GM13976 (cell line): ENCODE measurements at regions not wholly inside any gene's neighbourhood (a gene's known extent, or its start where the extent isn't known, plus 50 kb on each side); places are given as distances from the start of the nearest gene placed in this dataset.

Source experiments
- DNase-seq: peaks from one replicate; pipeline ENCODE4 v3.0.0; 2012; ENCODE audit warnings: low spot score
- CTCF ChIP-seq: IDR thresholded peaks from 2 replicates; pipeline ENCODE4 v1.5.1; 2012; ENCODE audit warnings: borderline replicate concordance, mild to moderate bottlenecking; ENCODE audit not compliant: insufficient read depth; ENCODE audit errors: extremely low read depth, missing control alignments, control extremely low read depth
- in situ Hi-C: fragments of 300-500 bp; cut with MboI; formaldehyde crosslinking; loops from one replicate; pipeline ENCODE4 v1.12.0; 2022; ENCODE audit warnings: low sequenced_read_pairs, mixed read lengths, inconsistent platforms; ENCODE audit not compliant: unreplicated experiment

- no peak for TF ChIP-seq CTCF
- in situ Hi-C loops, result no loop called here
- no peak for DNase-seq
Measured at GRCh38 chrX:143800150-143800549, 79.6 kb upstream of the SPANXN2 start.

- no peak for DNase-seq
- in situ Hi-C loops, result no loop called here
- peak; percentile 17 for TF ChIP-seq CTCF
Measured at GRCh38 chrX:143788265-143788664, 67.7 kb upstream of the SPANXN2 start.

GRCh38 chrX:143787341-143787740, 66.8 kb upstream of the SPANXN2 start:
- DNase-seq, result no peak
- in situ Hi-C loops, result no loop called here
- no peak for TF ChIP-seq CTCF

- TF ChIP-seq CTCF, result no peak
- in situ Hi-C loops, result no loop called here
- no peak for DNase-seq
Measured at GRCh38 chrX:143781103-143781502, 60.6 kb upstream of the SPANXN2 start.
